ENCODE measurements at regions not wholly inside any gene's neighbourhood (a gene's known extent, or its start where the extent isn't known, plus 50 kb on each side); places are given as distances from the start of the nearest gene placed in this dataset.

DNA sequence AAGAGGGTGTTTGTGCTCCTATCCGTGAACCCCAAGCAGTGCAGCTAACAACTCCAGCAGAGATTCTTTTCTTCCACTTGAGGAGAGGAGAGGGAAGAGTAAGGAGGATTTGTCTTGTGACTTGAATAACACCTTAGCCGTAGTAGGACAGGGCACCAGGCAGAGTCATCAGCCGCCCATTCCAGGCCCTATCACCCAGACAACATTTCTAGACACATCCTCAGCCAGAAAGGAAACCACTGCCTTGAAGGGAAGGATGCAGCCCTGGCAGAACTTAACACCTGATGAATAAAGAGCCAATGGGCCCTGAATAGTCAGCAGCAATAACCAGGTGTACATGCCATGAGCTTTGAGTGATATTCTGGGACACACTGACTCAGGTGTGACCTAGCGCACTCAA is 1013.0 kb upstream of the COX7C start:
- TF ChIP-seq, protein P1, sequence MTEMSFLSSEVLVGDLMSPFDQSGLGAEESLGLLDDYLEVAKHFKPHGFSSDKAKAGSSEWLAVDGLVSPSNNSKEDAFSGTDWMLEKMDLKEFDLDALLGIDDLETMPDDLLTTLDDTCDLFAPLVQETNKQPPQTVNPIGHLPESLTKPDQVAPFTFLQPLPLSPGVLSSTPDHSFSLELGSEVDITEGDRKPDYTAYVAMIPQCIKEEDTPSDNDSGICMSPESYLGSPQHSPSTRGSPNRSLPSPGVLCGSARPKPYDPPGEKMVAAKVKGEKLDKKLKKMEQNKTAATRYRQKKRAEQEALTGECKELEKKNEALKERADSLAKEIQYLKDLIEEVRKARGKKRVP (CRISPR knock-in tag; IDR thresholded peaks at IDR 0.05): no peak
- no peak for TF ChIP-seq TAF1 (IDR thresholded peaks at IDR 0.05; ENCODE audit: control insufficient read depth, extremely low read depth, insufficient read depth, low read length, severe bottlenecking)
- no peak for TF ChIP-seq ZNF224 (CRISPR knock-in tag; IDR thresholded peaks at IDR 0.05)
- TF ChIP-seq, protein P2, sequence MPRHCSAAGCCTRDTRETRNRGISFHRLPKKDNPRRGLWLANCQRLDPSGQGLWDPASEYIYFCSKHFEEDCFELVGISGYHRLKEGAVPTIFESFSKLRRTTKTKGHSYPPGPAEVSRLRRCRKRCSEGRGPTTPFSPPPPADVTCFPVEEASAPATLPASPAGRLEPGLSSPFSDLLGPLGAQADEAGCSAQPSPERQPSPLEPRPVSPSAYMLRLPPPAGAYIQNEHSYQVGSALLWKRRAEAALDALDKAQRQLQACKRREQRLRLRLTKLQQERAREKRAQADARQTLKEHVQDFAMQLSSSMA (CRISPR knock-in tag; IDR thresholded peaks at IDR 0.05): no peak
